ENCODE measurements at regions not wholly inside any gene's neighbourhood (a gene's known extent, or its start where the extent isn't known, plus 50 kb on each side); places are given as distances from the start of the nearest gene placed in this dataset.

- TF ChIP-seq, protein P1, sequence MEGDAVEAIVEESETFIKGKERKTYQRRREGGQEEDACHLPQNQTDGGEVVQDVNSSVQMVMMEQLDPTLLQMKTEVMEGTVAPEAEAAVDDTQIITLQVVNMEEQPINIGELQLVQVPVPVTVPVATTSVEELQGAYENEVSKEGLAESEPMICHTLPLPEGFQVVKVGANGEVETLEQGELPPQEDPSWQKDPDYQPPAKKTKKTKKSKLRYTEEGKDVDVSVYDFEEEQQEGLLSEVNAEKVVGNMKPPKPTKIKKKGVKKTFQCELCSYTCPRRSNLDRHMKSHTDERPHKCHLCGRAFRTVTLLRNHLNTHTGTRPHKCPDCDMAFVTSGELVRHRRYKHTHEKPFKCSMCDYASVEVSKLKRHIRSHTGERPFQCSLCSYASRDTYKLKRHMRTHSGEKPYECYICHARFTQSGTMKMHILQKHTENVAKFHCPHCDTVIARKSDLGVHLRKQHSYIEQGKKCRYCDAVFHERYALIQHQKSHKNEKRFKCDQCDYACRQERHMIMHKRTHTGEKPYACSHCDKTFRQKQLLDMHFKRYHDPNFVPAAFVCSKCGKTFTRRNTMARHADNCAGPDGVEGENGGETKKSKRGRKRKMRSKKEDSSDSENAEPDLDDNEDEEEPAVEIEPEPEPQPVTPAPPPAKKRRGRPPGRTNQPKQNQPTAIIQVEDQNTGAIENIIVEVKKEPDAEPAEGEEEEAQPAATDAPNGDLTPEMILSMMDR (IDR thresholded peaks at IDR 0.05) = no peak
These were observed 54.2 kb upstream of the GIMD1 start for GRCh38 chr4:106422766-106423165.

GRCh38 chr4:106421441-106422296 is 53.1 kb upstream of the GIMD1 start:
- TF ChIP-seq, protein P1 (IDR thresholded peaks at IDR 0.05) = no peak

GRCh38 chr4:106418444-106418843 is 49.9 kb upstream of the GIMD1 start:
- TF ChIP-seq, protein P1 (IDR thresholded peaks at IDR 0.05) = no peak

Measured in LNCAP (cell line).